ENCODE measurements at regions not wholly inside any gene's neighbourhood (a gene's known extent, or its start where the extent isn't known, plus 50 kb on each side); places are given as distances from the start of the nearest gene placed in this dataset.
A peak's percentile ranks its signal among the peaks of the same experiment; 100 is the strongest.

GRCh38 chr7:25565949-25566348 lies 337.7 kb upstream of the NPVF start:
- FAIRE-seq (peak; percentile 64), DNase-seq (ENCODE audit: low read depth, low spot score) (peak; percentile 88)
- Histone ChIP-seq H3K79me2 (ENCODE audit: control insufficient read depth, insufficient read depth, low read length) (no peaks in the 10 kb centered on the region), H3K9ac (replicated peaks; ENCODE audit: extremely low read depth, insufficient read depth, low read length) (no peak overlapping the region), H3K9me3 (replicated peaks; ENCODE audit: control insufficient read depth, insufficient read depth, low read length) (no peaks in the 10 kb centered on the region), H2AFZ (ENCODE audit: low read depth, low read length) (no peak overlapping the region), H3K27ac (ENCODE audit: insufficient read depth, low read depth, low read length) (no peak overlapping the region), H4K20me1 (replicated peaks; ENCODE audit: control insufficient read depth, extremely low read depth, insufficient read depth, low read length) (no peaks in the 10 kb centered on the region), H3K27me3 (ENCODE audit: control insufficient read depth in 2 of 2, insufficient read depth in 2 of 2, low read length in 2 of 2) (no peaks in the 10 kb centered on the region), H3K9me1 (replicated peaks; ENCODE audit: control insufficient read depth, extremely low read depth, insufficient read depth, low read length) (no peaks in the 10 kb centered on the region), H3K4me2 (ENCODE audit: insufficient read depth, low read length) (no peak overlapping the region), H3K36me3 (ENCODE audit: control insufficient read depth in 2 of 2, extremely low read depth in 1 of 2, insufficient read depth in 2 of 2, low read length in 2 of 2) (no peaks in the 10 kb centered on the region), H3K4me1 (ENCODE audit: control insufficient read depth, extremely low read depth, insufficient read depth, low read length) (no peaks in the 10 kb centered on the region), H3K4me3 (replicated peaks in 1 of 3; ENCODE audit: insufficient read depth in 1 of 3, low read depth in 1 of 3, low read length in 3 of 3) (no peak overlapping the region)
- ChIA-PET CTCF (interaction anchor here (0.6 to 9.8 kb wide), 32 partner anchors 9 to 799 kb away, joined by 3 to 137 read pairs (median 4); partner anchors contain the start of gene NPVF), POLR2A (no interaction called here)
- BruUV-seq (replicated peaks) = no TSS peak
- TF ChIP-seq MAX (IDR thresholded peaks at IDR 0.05; ENCODE audit: insufficient read depth, insufficient read length) = no peak
- TF ChIP-seq CTCF (IDR thresholded peaks at IDR 0.05; ENCODE audit: extremely low read depth in 1 of 2, insufficient read depth in 1 of 2, low read depth in 1 of 2, low read length in 2 of 2) = peak; percentile 99
- intact Hi-C loops (cut with micrococcal nuclease) (loop anchor here (1.0 kb wide), 3 partner anchors 175 to 307 kb away; no protein-coding TSS in a partner anchor), dilution Hi-C loops (cut with MboI; ENCODE audit: extremely low pct_ligation_motif_present, low sequenced_read_pairs) (no loop called here)

- CTCF ChIA-PET = interaction anchor here (0.8 to 9.8 kb wide), 6 partner anchors 12 to 313 kb away, joined by 3 to 137 read pairs (median 19); no protein-coding TSS in a partner anchor
- intact Hi-C loops (cut with micrococcal nuclease) (no loop called here), dilution Hi-C loops (cut with MboI; ENCODE audit: extremely low pct_ligation_motif_present, low sequenced_read_pairs) (no loop called here)
- Histone ChIP-seq H3K4me2 (ENCODE audit: insufficient read depth, low read length) (no peak overlapping the region), H3K27ac (ENCODE audit: insufficient read depth, low read depth, low read length) (no peak overlapping the region), H3K79me2 (ENCODE audit: control insufficient read depth, insufficient read depth, low read length) (no peaks in the 10 kb centered on the region), H3K9me1 (replicated peaks; ENCODE audit: control insufficient read depth, extremely low read depth, insufficient read depth, low read length) (no peaks in the 10 kb centered on the region), H3K4me1 (ENCODE audit: control insufficient read depth, extremely low read depth, insufficient read depth, low read length) (no peaks in the 10 kb centered on the region), H4K20me1 (replicated peaks; ENCODE audit: control insufficient read depth, extremely low read depth, insufficient read depth, low read length) (no peaks in the 10 kb centered on the region), H3K4me3 (replicated peaks in 1 of 3; ENCODE audit: insufficient read depth in 1 of 3, low read depth in 1 of 3, low read length in 3 of 3) (no peak overlapping the region), H2AFZ (ENCODE audit: low read depth, low read length) (no peak overlapping the region), H3K9ac (replicated peaks; ENCODE audit: extremely low read depth, insufficient read depth, low read length) (no peak overlapping the region), H3K9me3 (replicated peaks; ENCODE audit: control insufficient read depth, insufficient read depth, low read length) (no peaks in the 10 kb centered on the region), H3K36me3 (ENCODE audit: control insufficient read depth in 2 of 2, extremely low read depth in 1 of 2, insufficient read depth in 2 of 2, low read length in 2 of 2) (no peaks in the 10 kb centered on the region), H3K27me3 (ENCODE audit: control insufficient read depth in 2 of 2, insufficient read depth in 2 of 2, low read length in 2 of 2) (no peaks in the 10 kb centered on the region)
- BruUV-seq (replicated peaks) = no TSS peak
- POLR2A ChIA-PET = no interaction called here
- TF ChIP-seq POLR2A (IDR thresholded peaks at IDR 0.05; ENCODE audit: low read depth, low read length) = no peak
- no peak for TF ChIP-seq GATA2 (IDR thresholded peaks at IDR 0.05; ENCODE audit: insufficient read depth, insufficient read length, low read depth, low read length)
- no peak for TF ChIP-seq JUN (IDR thresholded peaks at IDR 0.05; ENCODE audit: borderline replicate concordance, insufficient read depth, insufficient read length, low read depth)
- TF ChIP-seq POLR2AphosphoS5 (IDR thresholded peaks at IDR 0.05; ENCODE audit: insufficient read depth, low read depth, low read length) = no peak
- no peak for TF ChIP-seq CTCF (IDR thresholded peaks at IDR 0.05; ENCODE audit: extremely low read depth in 1 of 2, insufficient read depth in 1 of 2, low read depth in 1 of 2, low read length in 2 of 2)
- TF ChIP-seq EZH2 (IDR thresholded peaks at IDR 0.05; ENCODE audit: borderline replicate concordance, low read depth, low read length, severe bottlenecking) = no peak
- no peak for TF ChIP-seq MYC (IDR thresholded peaks at IDR 0.05; ENCODE audit: low read depth, low read length)
- no peak for TF ChIP-seq FOS (IDR thresholded peaks at IDR 0.05; ENCODE audit: borderline replicate concordance, insufficient read depth, low read length)
- no peak for TF ChIP-seq MAX (IDR thresholded peaks at IDR 0.05; ENCODE audit: insufficient read depth, insufficient read length)
- FAIRE-seq = no peak
- no peak for DNase-seq (ENCODE audit: low read depth, low spot score)
Measured at GRCh38 chr7:25567430-25567829, 339.1 kb upstream of the NPVF start.
